IMR-90 (cell line): ENCODE measurements at regions not wholly inside any gene's neighbourhood (a gene's known extent, or its start where the extent isn't known, plus 50 kb on each side); places are given as distances from the start of the nearest gene placed in this dataset.

ENCODE experiments used
- ATAC-seq: fragments of 200-7000 bp; cut with Tn5 transposase; 2 replicates; pipeline ENCODE4 v1.9.1; 2020; ENCODE audit warnings: low read depth, mild to moderate bottlenecking, moderate library complexity
- BruUV-seq: library from RNA; stranded (reverse); fragments of 400-500 nt; replicated peaks from 2 replicates; lab custom pipeline; 2021; lab: Mats Ljungman, UMichigan
- CTCF ChIA-PET: fragments of 300-600 bp; formaldehyde crosslinking; extraction: SDS; loops from one replicate; lab custom pipeline; 2021; ENCODE audit warnings: antibody characterized with exemption; lab: Yijun Ruan, JAX
- POLR2A ChIA-PET: fragments of 300-600 bp; sonication (Branson Sonifier 250); formaldehyde crosslinking; loops from one replicate; lab custom pipeline; 2022; ENCODE audit warnings: antibody characterized with exemption; ENCODE audit not compliant: unreplicated experiment; lab: Charles Lee
- DNase-seq: peaks from one replicate; pipeline ENCODE4 v3.0.0; 2013
- H2AFZ ChIP-seq: replicated peaks from 2 replicates; pipeline ENCODE3; 2013; ENCODE audit warnings: low read length, mild to moderate bottlenecking; ENCODE audit not compliant: poor library complexity
- H2AK5ac ChIP-seq: 2 replicates; pipeline ENCODE4 v1.6.1; 2013; ENCODE audit warnings: low read depth, low read length, inconsistent platforms
- H2AK9ac ChIP-seq: replicated peaks from 2 replicates; pipeline ENCODE3; 2013; ENCODE audit warnings: mild to moderate bottlenecking, low read depth, low read length, moderate library complexity; ENCODE audit not compliant: poor library complexity
- H2BK120ac ChIP-seq: 2 replicates; pipeline ENCODE4 v1.6.1; 2013; ENCODE audit warnings: low read depth, low read length, inconsistent platforms
- H2BK15ac ChIP-seq: 3 replicates; pipeline ENCODE4 v1.6.1; 2013; ENCODE audit warnings: low read depth, low read length, inconsistent platforms
- H2BK20ac ChIP-seq: 2 replicates; pipeline ENCODE4 v1.6.1; 2013; ENCODE audit warnings: low read depth, mild to moderate bottlenecking, inconsistent platforms, low read length, moderate library complexity
- H2BK5ac ChIP-seq: 2 replicates; pipeline ENCODE4 v1.6.1; 2013; ENCODE audit warnings: mild to moderate bottlenecking, low read depth, low read length, inconsistent platforms; ENCODE audit not compliant: poor library complexity, severe bottlenecking
- H3K14ac ChIP-seq: replicated peaks from 2 replicates; pipeline ENCODE4 v1.6.1; 2013; ENCODE audit warnings: low read depth, low read length, inconsistent platforms
- H3K18ac ChIP-seq: 2 replicates; pipeline ENCODE4 v1.6.1; 2013; ENCODE audit warnings: low read depth, low read length, control low read depth
- H3K23ac ChIP-seq: 2 replicates; pipeline ENCODE4 v1.6.1; 2013; ENCODE audit warnings: low read depth, low read length, inconsistent platforms
- H3K27ac ChIP-seq: 2 replicates; pipeline ENCODE4 v1.5.1; 2013; ENCODE audit warnings: mild to moderate bottlenecking, control low read depth, low read length; ENCODE audit not compliant: insufficient read depth
- H3K27me3 ChIP-seq: 2 replicates; pipeline ENCODE4 v1.6.1; 2013; ENCODE audit warnings: low read length; ENCODE audit not compliant: control insufficient read depth, insufficient read depth
- H3K36me3 ChIP-seq: 2 replicates; pipeline ENCODE4 v1.6.1; 2013; ENCODE audit warnings: low read length, mixed read lengths; ENCODE audit not compliant: control insufficient read depth, insufficient read depth
- H3K4ac ChIP-seq: 2 replicates; pipeline ENCODE4 v1.6.1; 2013; ENCODE audit warnings: low read depth, low read length, inconsistent platforms
- H3K4me1 ChIP-seq: 2 replicates; pipeline ENCODE4 v1.6.1; 2013; ENCODE audit warnings: low read length, mixed read lengths; ENCODE audit not compliant: control insufficient read depth, insufficient read depth
- H3K4me2 ChIP-seq: 2 replicates; pipeline ENCODE4 v1.6.1; 2013; ENCODE audit warnings: low read depth, mild to moderate bottlenecking, control low read depth, low read length, moderate library complexity
- H3K4me3 ChIP-seq: 2 replicates; pipeline ENCODE4 v1.5.1; 2013; ENCODE audit warnings: low read depth, mild to moderate bottlenecking, control low read depth, low read length, moderate library complexity; ENCODE audit not compliant: insufficient read depth
- H3K56ac ChIP-seq: 2 replicates; pipeline ENCODE4 v1.6.1; 2013; ENCODE audit warnings: low read length, inconsistent platforms; ENCODE audit not compliant: insufficient read depth; ENCODE audit errors: extremely low read depth
- H3K79me1 ChIP-seq, 2 experiments: 2 replicates each; pipeline ENCODE4 v1.6.1; 2013; ENCODE audit warnings: low read length in 2 of 2, inconsistent platforms in 1 of 2, low read depth in 1 of 2
- H3K9ac ChIP-seq: 2 replicates; pipeline ENCODE4 v1.6.1; 2013; ENCODE audit warnings: low read depth, low read length, control low read depth
- H3K9me1 ChIP-seq: 2 replicates; pipeline ENCODE4 v1.6.1; 2013; ENCODE audit warnings: low read length, inconsistent platforms; ENCODE audit not compliant: insufficient read depth
- H3K9me3 ChIP-seq: 2 replicates; pipeline ENCODE4 v1.6.1; 2013; ENCODE audit warnings: low read length; ENCODE audit not compliant: control insufficient read depth, insufficient read depth
- H4K20me1 ChIP-seq: 2 replicates; pipeline ENCODE4 v1.6.1; 2013; ENCODE audit warnings: low read length, inconsistent platforms; ENCODE audit not compliant: insufficient read depth
- H4K5ac ChIP-seq: 2 replicates; pipeline ENCODE4 v1.6.1; 2013; ENCODE audit warnings: mild to moderate bottlenecking, low read depth, low read length, control low read depth
- H4K8ac ChIP-seq, 2 experiments: 2 replicates each; pipeline ENCODE4 v1.6.1; 2013; ENCODE audit warnings: low read depth in 2 of 2, low read length in 2 of 2, control low read depth in 1 of 2, inconsistent platforms in 1 of 2
- H4K91ac ChIP-seq: 2 replicates; pipeline ENCODE4 v1.6.1; 2013; ENCODE audit warnings: low read depth, low read length, inconsistent platforms; ENCODE audit not compliant: insufficient read depth
- BHLHE40 ChIP-seq: fragments of 150-350 bp; IDR thresholded peaks from 2 replicates; pipeline ENCODE4 v1.6.1; 2016; ENCODE audit warnings: mild to moderate bottlenecking, low read depth, low read length
- FOS ChIP-seq: fragments of 150-350 bp; IDR thresholded peaks from 2 replicates; pipeline ENCODE4 v1.6.1; 2016; ENCODE audit warnings: low read depth, low read length
- MAFK ChIP-seq: IDR thresholded peaks from 2 replicates; pipeline ENCODE4 v1.6.1; 2012; ENCODE audit warnings: low read depth, low read length, improper control_type of control experiment
- MAZ ChIP-seq: IDR thresholded peaks from 2 replicates; pipeline ENCODE4 v1.6.1; 2012; ENCODE audit warnings: low read depth, mild to moderate bottlenecking, low read length, improper control_type of control experiment, moderate library complexity, borderline replicate concordance
- MXI1 ChIP-seq: IDR thresholded peaks from 2 replicates; pipeline ENCODE4 v1.6.1; 2012; ENCODE audit warnings: low read depth, mild to moderate bottlenecking, low read length, moderate library complexity, borderline replicate concordance
- NFE2L2 ChIP-seq: fragments of 150-350 bp; IDR thresholded peaks from 2 replicates; pipeline ENCODE4 v1.6.1; 2016; ENCODE audit warnings: low read depth, mild to moderate bottlenecking, low read length
- RCOR1 ChIP-seq: IDR thresholded peaks from 2 replicates; pipeline ENCODE4 v1.6.1; 2012; ENCODE audit warnings: mild to moderate bottlenecking, low read length, improper control_type of control experiment; ENCODE audit not compliant: insufficient replicate concordance
- RFX5 ChIP-seq: IDR thresholded peaks from 2 replicates; pipeline ENCODE4 v1.8.0; 2012; ENCODE audit warnings: low read depth, mild to moderate bottlenecking, low read length, moderate library complexity
- WGBS, 2 experiments: methylation state at CpG; one replicate each; pipeline versions ENCODE4 v1.1.5 to v1.1.7; 2013; ENCODE audit warnings: missing lambda C conversion rate in 2 of 2; ENCODE audit not compliant: insufficient read length in 1 of 2; ENCODE audit errors: extremely low coverage in 2 of 2; 5-methylcytosine and 5-hydroxymethylcytosine counted together
- dilution Hi-C: fragments of 300-500 bp; cut with HindIII; formaldehyde crosslinking; loops from one replicate; pipeline ENCODE4 v1.14.3; 2018; ENCODE audit warnings: low sequenced_read_pairs; ENCODE audit not compliant: unreplicated experiment
- in situ Hi-C: fragments of 300-500 bp; cut with MboI; formaldehyde crosslinking; loops from 3 replicates; pipeline ENCODE4 v1.14.3; 2019; ENCODE audit warnings: low sequenced_read_pairs, inconsistent platforms, mixed read lengths
- intact Hi-C: fragments of 100-400 bp; cut with micrococcal nuclease; formaldehyde crosslinking; loops from 2 replicates; pipeline ENCODE4 v1.10.0; 2022

GRCh38 chr5:33282157-33282556, 158.6 kb upstream of the TARS1 start:
- no peaks in the 10 kb centered on the region for H3K9me1 ChIP-seq
- in situ Hi-C loops: no loop called here
- H2BK5ac ChIP-seq: peak overlapping the region; percentile 75
- no peak overlapping the region for H3K56ac ChIP-seq
- no peaks in the 10 kb centered on the region for H3K9me3 ChIP-seq
- no peak overlapping the region for H2AK5ac ChIP-seq
- ATAC-seq: no peak
- H2BK20ac ChIP-seq: no peak overlapping the region
- H2BK120ac ChIP-seq: no peak overlapping the region
- intact Hi-C loops: no loop called here
- H4K5ac ChIP-seq: peak overlapping the region; percentile 59; the same call in 1 of the 2 replicates
- H3K4me3 ChIP-seq: no peak overlapping the region
- no peaks in the 10 kb centered on the region for H3K79me1 ChIP-seq
- H3K4ac ChIP-seq: no peak overlapping the region
- no peaks in the 10 kb centered on the region for H4K20me1 ChIP-seq
- CTCF ChIA-PET: interaction anchor here (0.6 to 1.2 kb wide), 2 partner anchors 13 to 143 kb away, joined by 3 to 4 read pairs; no protein-coding TSS in a partner anchor
- no peak overlapping the region for H4K8ac ChIP-seq
- no peak overlapping the region for H4K91ac ChIP-seq
- POLR2A ChIA-PET: no interaction called here
- dilution Hi-C loops: no loop called here
- H2AK9ac ChIP-seq: no peak overlapping the region
- no peaks in the 10 kb centered on the region for H3K27me3 ChIP-seq
- no TSS peak for BruUV-seq
- H2BK15ac ChIP-seq: no peak overlapping the region
- no peak for DNase-seq
- H3K36me3 ChIP-seq: no peaks in the 10 kb centered on the region
- no peak overlapping the region for H3K4me2 ChIP-seq
- H3K9ac ChIP-seq: no peak overlapping the region; the same call in 1 of the 2 replicates
- peaks cover 5% of the 10 kb centered on the region for H3K4me1 ChIP-seq
- no CpG with 5 or more reads among the region's 4 CpGs for WGBS, 2 experiments
- peak overlapping the region; percentile 37; the same call in 1 of the 2 replicates for H3K27ac ChIP-seq
- no peak overlapping the region for H3K23ac ChIP-seq
- H2AFZ ChIP-seq: no peak overlapping the region
- H3K14ac ChIP-seq: no peak overlapping the region
- no peak for TF ChIP-seq FOS
- no peak for TF ChIP-seq BHLHE40
- no peak for TF ChIP-seq RFX5
- no peak for TF ChIP-seq NFE2L2
- no peak for TF ChIP-seq MAZ
- TF ChIP-seq MXI1: no peak
- peak; percentile 98 for TF ChIP-seq MAFK
- no peak for TF ChIP-seq RCOR1
- peak overlapping the region; percentile 68; the same call in 1 of the 2 replicates for H3K18ac ChIP-seq
